ENCODE measurements at regions not wholly inside any gene's neighbourhood (a gene's known extent, or its start where the extent isn't known, plus 50 kb on each side); places are given as distances from the start of the nearest gene placed in this dataset.
"Not testable (repeated sequence)": the region's sequence is repeated elsewhere in the genome, so short reads cannot be mapped to it uniquely, and the experiment has no call there.

DNA sequence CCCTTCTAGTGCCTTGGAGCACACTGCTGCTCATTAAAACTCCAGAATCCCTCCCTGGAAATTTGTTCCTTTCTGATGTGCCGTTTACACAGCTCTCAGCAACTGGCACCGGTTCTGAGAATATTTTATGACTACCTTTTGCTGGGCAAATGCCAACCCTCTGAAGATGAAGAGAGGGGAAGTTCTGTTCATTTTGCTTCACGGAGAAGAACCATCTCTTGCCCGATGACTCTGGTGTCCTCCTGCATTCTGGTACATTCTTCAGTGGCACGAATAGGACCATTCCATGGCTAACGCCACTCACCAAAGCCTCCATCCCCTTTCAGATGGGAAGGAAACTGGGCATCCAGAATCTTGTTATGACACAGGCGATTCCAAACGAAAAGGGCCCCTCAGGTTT, 96.2 kb upstream of the SIM2 start:
- no peak for DNase-seq

GRCh38 chr21:36603221-36603620, 95.7 kb upstream of the SIM2 start:
- no peak for DNase-seq

DNA sequence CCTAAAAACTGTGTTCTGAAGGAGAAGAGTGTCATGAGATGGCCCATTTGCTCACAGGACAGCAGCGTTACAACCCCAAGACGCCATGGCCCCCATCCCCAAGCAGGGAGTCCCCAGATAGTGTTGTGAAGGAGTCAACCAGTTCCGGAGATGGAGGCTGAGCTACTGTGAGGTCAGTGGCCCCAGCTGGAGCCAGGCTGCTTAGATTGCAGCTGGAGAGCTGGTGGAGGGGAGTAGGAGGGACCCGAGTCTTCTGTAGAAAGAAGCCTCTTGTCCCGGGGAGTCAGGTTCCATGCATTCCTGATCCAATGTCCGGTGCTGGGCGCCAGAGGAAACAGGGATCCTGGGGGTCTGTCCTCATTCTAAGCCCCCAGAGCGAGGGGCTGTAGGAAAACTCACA, 93.5 kb upstream of the SIM2 start:
- no peak for DNase-seq

GRCh38 chr21:36606287-36606982, 92.5 kb upstream of the SIM2 start:
- no peak for DNase-seq

DNA sequence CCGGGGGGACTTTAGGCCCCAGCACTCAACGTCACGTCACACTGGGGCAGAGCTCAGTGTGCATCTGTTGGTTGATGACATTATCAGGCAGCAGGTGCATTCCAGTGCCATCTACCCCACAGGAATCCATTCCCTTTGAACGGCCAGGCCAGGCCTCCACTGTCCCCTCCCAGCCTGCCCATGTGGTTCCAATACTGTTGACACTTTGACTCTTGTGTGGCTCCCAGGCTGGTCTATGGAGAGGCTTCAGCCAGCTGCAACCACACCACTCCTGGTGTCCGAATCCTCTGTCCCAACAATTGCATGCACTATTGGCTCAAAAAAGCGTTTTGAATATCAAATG, 92.0 kb upstream of the SIM2 start:
- DNase-seq: no peak

DNA sequence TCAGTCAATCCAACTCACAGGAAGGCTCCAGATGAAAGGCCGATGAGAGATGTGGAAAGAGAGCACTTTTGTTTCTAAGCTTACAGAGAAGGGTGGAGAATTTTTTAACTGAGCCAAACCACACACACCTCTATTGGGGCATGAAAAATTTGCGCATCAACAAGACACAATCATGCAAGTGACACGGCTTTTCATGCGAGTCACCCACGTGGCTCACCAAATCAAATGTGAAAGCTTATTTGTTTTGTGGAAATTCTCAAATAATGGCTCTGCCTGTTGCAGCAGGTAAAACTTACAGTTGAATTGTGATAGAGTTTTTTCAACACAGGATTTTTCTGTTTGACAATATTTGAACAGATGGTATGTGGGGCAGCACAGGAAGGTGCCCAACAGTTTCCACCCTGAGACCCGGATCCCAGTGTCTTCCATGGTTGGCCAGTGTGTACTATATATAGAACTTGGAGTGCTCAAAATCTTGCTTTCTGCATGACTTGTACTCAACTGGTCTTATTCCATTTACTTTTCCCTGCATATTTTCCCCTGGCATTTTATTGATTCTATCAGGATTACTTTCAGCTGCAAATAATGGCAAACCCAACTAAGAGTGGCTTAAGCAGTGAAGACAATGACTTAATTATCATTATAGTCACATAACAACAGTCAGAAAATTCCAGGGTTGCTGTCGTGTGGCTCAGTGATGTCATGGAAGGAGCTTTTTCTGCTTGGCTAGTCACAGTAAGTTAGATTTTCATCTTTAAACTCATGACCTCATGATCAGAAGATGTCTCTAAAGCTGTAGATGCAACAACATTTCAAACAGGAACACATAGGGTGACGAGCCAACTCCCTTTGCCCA, 90.6 kb upstream of the SIM2 start:
- no peak for DNase-seq

GRCh38 chr21:36608897-36609225, 90.1 kb upstream of the SIM2 start:
- DNase-seq: no peak

- no peak for DNase-seq
These were observed 89.3 kb upstream of the SIM2 start for GRCh38 chr21:36609654-36610053.

DNA sequence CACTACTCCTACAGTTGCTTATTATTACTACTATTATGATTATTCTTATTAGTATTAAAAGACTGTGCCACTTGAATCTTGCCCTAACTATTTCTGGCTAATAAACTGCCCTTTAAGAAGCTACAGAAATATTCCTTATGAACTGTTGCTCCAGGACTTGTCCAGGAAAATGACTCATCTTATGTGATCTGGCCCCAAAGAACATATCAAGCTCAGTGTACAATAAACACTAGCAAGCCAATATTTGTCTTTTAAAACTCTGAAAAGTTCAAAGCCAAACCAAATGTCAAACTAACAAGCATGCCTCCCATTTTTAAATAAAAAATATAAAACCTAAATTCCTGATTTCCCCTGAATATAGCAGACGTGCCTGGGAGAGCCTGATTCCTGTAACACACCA, 88.7 kb upstream of the SIM2 start:
- DNase-seq: no peak

GRCh38 chr21:36610935-36611334, 88.0 kb upstream of the SIM2 start:
- no peak for DNase-seq

GRCh38 chr21:36611379-36611778, 87.5 kb upstream of the SIM2 start:
- DNase-seq: no peak

- no peak for DNase-seq
These were observed 85.9 kb upstream of the SIM2 start for GRCh38 chr21:36613059-36613458.

- no peak for DNase-seq
These were observed 85.4 kb upstream of the SIM2 start for GRCh38 chr21:36613554-36613953.

DNA sequence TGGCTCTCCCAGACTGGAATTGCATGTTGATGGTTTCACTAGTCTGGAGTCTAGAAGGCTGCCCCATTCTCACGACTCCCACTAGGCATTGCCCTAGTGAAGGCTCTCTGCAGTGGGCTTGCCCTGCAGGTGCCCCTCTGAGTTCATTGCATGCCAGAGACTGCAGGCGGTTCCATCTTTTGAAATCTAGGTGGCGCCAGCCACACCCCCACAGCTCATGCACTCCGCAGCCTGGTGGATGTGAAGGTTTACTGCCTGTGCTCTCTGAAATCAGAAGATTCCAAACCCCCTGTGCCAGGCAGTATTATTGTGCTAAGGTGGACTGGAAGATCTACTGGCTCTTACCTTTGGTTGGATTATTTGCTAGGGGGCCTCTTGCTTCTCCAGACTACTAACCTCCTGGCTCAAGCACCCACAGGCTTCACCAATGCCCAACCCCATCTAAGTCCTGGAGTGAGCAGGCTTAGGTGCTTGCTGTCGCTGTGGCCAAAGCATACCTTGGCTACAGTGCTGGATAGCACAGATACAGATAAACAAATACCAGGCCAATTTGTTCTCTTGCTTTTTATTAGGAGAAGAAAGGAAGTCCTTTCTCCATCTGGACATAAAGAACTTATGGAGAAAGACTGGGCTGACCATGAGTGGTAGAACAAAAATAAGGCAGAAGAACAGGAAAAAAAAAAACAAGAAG, 83.5 kb upstream of the SIM2 start:
- DNase-seq: no peak

DNA sequence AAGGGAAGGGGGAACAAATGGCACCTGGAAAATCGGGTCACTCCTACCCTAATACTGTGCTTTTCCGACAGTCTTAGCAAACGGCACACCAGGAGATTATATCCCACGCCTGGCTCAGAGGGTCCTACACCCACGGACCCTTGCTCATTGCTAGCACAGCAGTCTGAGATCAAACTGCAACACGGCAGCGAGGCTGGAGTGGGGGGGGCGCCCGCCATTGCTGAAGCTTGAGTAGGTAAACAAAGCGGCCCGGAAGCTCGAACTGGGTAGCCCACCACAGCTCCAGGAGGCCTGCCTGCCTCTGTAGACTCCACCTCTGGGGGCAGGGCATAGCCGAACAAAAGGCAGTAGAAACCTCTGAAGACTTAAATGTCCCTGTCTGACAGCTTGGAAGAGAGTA, 82.1 kb upstream of the SIM2 start:
- DNase-seq: not testable (repeated sequence)

GRCh38 chr21:36621794-36622193, 77.1 kb upstream of the SIM2 start:
- not testable (repeated sequence) for DNase-seq

GRCh38 chr21:36624105-36624504, 74.8 kb upstream of the SIM2 start:
- no peak for DNase-seq

GRCh38 chr21:36626791-36627190, 72.1 kb upstream of the SIM2 start:
- no peak for DNase-seq

GRCh38 chr21:36627242-36627641, 71.7 kb upstream of the SIM2 start:
- no peak for DNase-seq

DNA sequence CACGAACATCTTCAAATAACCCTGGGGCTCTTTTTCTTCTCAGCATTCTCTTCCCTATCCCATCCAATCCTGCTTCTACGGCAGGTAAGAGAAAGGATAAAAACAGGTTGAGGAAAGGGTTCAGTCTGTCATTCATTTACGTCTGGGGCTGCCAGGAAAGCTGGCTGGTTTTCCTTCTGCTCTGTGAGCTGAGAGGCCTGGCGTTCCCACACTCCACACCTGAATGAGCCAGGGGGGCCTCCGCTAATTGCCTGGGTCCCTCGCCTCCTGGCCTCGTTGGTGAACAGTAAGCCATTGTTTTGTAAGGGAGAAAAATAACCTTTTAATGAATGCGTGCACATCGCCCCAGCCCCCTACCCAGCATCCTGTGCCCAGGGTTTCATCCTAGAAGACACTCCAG, 70.8 kb upstream of the SIM2 start:
- no peak for DNase-seq

GRCh38 chr21:36628761-36629460, 70.0 kb upstream of the SIM2 start:
- no peak for DNase-seq

GRCh38 chr21:36630485-36631206, 68.3 kb upstream of the SIM2 start:
- DNase-seq: no peak

DNA sequence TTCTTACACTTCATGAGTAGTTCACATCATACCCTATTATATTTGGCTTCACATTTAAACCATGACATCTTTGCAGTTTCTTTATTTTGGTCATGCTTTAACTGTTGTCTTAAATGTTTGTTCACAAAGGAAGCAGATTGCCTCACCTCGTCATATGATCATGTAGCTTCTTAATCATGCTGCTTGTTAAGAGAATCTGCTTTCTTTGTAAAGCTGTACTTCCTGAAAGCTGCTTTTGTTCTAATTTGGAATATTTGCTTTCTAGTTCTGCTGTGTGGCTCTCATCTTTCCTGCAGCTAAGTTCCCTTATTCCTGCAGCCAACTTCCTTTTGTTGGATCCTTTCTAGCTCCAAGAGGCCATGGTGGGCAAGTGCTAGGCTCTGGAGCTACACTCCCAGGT, 62.9 kb upstream of the SIM2 start:
- no peak for DNase-seq

All from left hindlimb (tissue), 1 donor.